ENCODE measurements at regions not wholly inside any gene's neighbourhood (a gene's known extent, or its start where the extent isn't known, plus 50 kb on each side); places are given as distances from the start of the nearest gene placed in this dataset.
"Not testable (repeated sequence)": the region's sequence is repeated elsewhere in the genome, so short reads cannot be mapped to it uniquely, and the experiment has no call there.

DNA sequence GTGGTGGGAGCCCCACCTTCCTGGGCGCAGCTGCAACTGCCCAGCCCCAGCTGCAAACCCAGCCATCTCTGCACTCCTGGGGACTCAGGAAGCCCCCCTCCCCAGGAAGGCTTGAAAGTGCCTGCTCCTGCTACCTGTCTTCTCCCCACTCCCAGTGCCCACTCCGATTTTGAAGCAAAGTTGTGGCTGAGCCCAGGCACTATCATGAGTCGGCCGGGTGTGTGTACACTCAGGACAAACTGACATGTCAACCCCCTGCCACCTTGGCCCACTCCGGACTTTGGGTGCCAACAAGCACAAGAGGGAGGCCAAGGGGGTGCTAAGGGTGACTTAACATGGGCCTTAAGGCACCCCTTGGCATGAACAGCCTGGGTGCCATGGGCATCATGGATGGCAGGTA lies 325.5 kb upstream of the PTGER4 start:
- Histone ChIP-seq H3K9me3 (no peaks in the 10 kb centered on the region), H3K4me1 (no peaks in the 10 kb centered on the region), H3K4me3 (no peak overlapping the region), H3K27ac (no peak overlapping the region), H3K27me3 (no peaks in the 10 kb centered on the region), H3K36me3 (ENCODE audit: low read depth, missing control alignments) (no peaks in the 10 kb centered on the region)
- DNase-seq, result no peak
- intact Hi-C loops (cut with DNase I; ENCODE audit: low total_unique reads), result no loop called here
- WGBS, 2 donors, result 84 to 87% methylated on average over 4 to 5 of the region's 5 CpGs
- TF ChIP-seq, protein P1, sequence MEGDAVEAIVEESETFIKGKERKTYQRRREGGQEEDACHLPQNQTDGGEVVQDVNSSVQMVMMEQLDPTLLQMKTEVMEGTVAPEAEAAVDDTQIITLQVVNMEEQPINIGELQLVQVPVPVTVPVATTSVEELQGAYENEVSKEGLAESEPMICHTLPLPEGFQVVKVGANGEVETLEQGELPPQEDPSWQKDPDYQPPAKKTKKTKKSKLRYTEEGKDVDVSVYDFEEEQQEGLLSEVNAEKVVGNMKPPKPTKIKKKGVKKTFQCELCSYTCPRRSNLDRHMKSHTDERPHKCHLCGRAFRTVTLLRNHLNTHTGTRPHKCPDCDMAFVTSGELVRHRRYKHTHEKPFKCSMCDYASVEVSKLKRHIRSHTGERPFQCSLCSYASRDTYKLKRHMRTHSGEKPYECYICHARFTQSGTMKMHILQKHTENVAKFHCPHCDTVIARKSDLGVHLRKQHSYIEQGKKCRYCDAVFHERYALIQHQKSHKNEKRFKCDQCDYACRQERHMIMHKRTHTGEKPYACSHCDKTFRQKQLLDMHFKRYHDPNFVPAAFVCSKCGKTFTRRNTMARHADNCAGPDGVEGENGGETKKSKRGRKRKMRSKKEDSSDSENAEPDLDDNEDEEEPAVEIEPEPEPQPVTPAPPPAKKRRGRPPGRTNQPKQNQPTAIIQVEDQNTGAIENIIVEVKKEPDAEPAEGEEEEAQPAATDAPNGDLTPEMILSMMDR (IDR thresholded peaks at IDR 0.05), result no peak
- no peak for TF ChIP-seq POLR2A (IDR thresholded peaks at IDR 0.05)

DNA sequence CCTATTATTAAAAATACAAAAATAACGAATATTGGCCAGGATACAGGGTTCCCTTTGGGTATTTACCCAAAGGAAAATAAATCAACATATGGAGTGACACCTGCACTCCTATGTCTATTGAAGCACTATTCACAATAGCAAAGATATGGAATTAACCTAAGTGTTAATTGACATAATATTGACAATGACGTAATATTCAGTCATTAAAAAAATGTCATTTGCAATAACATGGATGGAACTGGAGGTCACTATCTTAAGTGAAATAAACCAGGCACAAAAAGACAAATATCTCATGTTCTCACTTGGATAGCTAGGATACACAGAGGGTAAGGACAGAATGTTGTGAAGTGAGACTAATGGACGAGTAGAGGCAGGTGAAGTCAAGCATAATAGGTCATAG lies 326.3 kb upstream of the PTGER4 start:
- H3K27me3 ChIP-seq, result no peaks in the 10 kb centered on the region
- intact Hi-C loops (cut with DNase I; ENCODE audit: low total_unique reads), result no loop called here
- no peaks in the 10 kb centered on the region for H3K36me3 ChIP-seq (ENCODE audit: low read depth, missing control alignments)
- no peaks in the 10 kb centered on the region for H3K4me1 ChIP-seq
- H3K4me3 ChIP-seq, result no peak overlapping the region
- TF ChIP-seq POLR2A (IDR thresholded peaks at IDR 0.05), result no peak
- TF ChIP-seq, protein P1 (IDR thresholded peaks at IDR 0.05), result no peak
- no peak overlapping the region for H3K27ac ChIP-seq
- WGBS, 2 donors, result 78 to 79% methylated on average over 3 of the region's 3 CpGs
- no peaks in the 10 kb centered on the region for H3K9me3 ChIP-seq
- DNase-seq, result no peak

DNA sequence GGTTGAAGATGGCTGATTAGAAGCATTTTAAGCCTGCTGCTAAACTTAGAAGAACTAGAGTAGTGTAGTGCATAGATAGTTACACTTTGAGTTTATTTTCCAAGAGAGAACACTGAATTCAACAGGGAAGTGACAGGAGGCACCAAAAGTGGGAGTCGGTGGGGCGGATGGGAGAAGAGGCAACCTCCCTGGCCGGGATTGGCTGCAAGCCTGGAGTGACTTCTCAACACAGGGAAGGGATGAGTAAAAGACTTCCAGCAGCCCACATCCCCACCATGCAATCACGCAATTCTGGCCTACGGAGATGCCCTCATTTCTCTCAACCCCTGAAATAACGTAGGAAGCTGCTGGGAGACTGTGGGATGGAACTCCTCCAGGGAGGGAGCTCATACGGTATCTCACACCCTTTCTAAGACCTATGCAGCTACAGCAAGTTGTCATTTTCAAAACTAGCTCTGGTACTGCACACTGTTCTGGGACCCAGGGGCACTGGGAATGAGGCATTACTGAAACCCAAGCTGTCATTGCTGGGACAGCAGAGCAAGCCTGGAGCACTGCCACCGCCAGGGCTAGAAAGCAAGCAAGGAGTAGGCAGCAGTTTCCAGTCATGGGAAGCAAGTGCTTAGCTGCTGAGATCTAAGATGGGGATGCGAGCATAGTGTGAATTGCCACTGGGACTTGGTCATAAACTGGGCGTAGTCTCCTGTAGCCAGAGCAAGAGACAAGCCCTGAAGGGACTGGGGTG lies 331.6 kb upstream of the PTGER4 start:
- no peak for DNase-seq
- intact Hi-C loops (cut with DNase I; ENCODE audit: low total_unique reads), result no loop called here
- no peak for TF ChIP-seq POLR2A (IDR thresholded peaks at IDR 0.05)
- TF ChIP-seq, protein P1 (IDR thresholded peaks at IDR 0.05), result no peak
- no peak overlapping the region for H3K4me3 ChIP-seq
- WGBS, 2 donors, result 71 to 79% methylated on average over 10 of the region's 10 CpGs
- no peaks in the 10 kb centered on the region for H3K4me1 ChIP-seq
- H3K9me3 ChIP-seq, result no peaks in the 10 kb centered on the region
- H3K27me3 ChIP-seq, result no peaks in the 10 kb centered on the region
- no peak overlapping the region for H3K27ac ChIP-seq
- H3K36me3 ChIP-seq (ENCODE audit: low read depth, missing control alignments), result no peaks in the 10 kb centered on the region

DNA sequence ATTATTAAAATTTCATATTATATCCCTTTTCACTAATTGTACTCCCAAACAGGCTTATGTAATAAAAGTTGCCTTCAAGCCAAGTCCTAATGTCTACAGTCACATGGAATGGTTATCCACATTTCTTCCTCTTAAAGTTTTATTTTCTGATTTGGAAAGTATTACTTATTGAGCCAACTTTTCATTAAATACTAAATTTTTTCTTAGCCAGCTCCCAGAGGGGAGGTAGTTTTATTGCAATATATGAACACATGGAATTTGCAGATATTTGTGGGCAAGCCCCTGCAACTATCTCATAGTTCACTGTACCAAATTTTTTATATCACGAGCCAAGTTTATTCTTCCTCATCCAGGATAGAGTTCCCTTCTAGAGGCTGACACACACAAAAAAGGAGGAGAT lies 332.8 kb upstream of the PTGER4 start:
- intact Hi-C loops (cut with DNase I; ENCODE audit: low total_unique reads), result no loop called here
- no peaks in the 10 kb centered on the region for H3K9me3 ChIP-seq
- no peak overlapping the region for H3K4me3 ChIP-seq
- H3K36me3 ChIP-seq (ENCODE audit: low read depth, missing control alignments), result no peaks in the 10 kb centered on the region
- no peak for DNase-seq
- 57 to 68% methylated on average over 1 of the region's 1 CpG for WGBS, 2 donors
- no peaks in the 10 kb centered on the region for H3K27me3 ChIP-seq
- no peaks in the 10 kb centered on the region for H3K4me1 ChIP-seq
- no peak for TF ChIP-seq POLR2A (IDR thresholded peaks at IDR 0.05)
- TF ChIP-seq, protein P1 (IDR thresholded peaks at IDR 0.05), result no peak
- H3K27ac ChIP-seq, result no peak overlapping the region

DNA sequence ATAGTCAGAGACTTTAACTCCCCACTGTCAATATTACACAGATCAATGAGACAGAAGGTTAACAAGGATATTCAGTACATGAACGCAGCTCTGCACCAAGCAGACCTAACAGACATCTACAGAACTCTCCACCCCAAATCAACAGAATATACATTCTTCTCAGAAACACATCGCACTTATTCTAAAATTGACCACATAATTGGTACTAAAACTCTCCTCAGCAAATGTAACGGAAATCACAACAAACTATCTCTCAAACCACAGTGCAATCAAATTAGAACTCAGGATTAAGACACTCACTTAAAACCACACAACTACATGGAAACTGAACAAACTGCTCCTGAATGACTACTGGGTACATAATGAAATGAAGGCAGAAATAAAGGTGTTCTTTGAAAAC lies 341.3 kb upstream of the PTGER4 start:
- H3K27me3 ChIP-seq; intact Hi-C loops (cut with DNase I; ENCODE audit: low total_unique reads); H3K9me3 ChIP-seq; H3K36me3 ChIP-seq (ENCODE audit: low read depth, missing control alignments); H3K4me3 ChIP-seq; H3K27ac ChIP-seq; H3K4me1 ChIP-seq; DNase-seq: not testable (repeated sequence)
- WGBS, 2 donors, result 88 to 94% methylated on average over 3 of the region's 3 CpGs

All from testis (tissue), 2 donors.